ENCODE measurements at regions not wholly inside any gene's neighbourhood (a gene's known extent, or its start where the extent isn't known, plus 50 kb on each side); places are given as distances from the start of the nearest gene placed in this dataset.

GRCh38 chr5:113652161-113652560, 138.7 kb downstream of the YTHDC2 start:
- no peak overlapping the region for H3K27ac ChIP-seq
- TF ChIP-seq ZFX (IDR thresholded peaks at IDR 0.05; ENCODE audit: borderline replicate concordance) (no peak), CTCF (IDR thresholded peaks at IDR 0.05) (no peak)

GRCh38 chr5:113654828-113655227, 141.3 kb downstream of the YTHDC2 start:
- TF ChIP-seq ZFX (IDR thresholded peaks at IDR 0.05; ENCODE audit: borderline replicate concordance) (no peak), CTCF (IDR thresholded peaks at IDR 0.05) (no peak)
- no peak overlapping the region for H3K27ac ChIP-seq

GRCh38 chr5:113660206-113660605, 146.7 kb downstream of the YTHDC2 start:
- TF ChIP-seq ZFX (IDR thresholded peaks at IDR 0.05; ENCODE audit: borderline replicate concordance) = no peak
- TF ChIP-seq CTCF (IDR thresholded peaks at IDR 0.05) = no peak
- no peak overlapping the region for H3K27ac ChIP-seq

- no peak overlapping the region for H3K27ac ChIP-seq
- TF ChIP-seq CTCF (IDR thresholded peaks at IDR 0.05) = no peak
- no peak for TF ChIP-seq ZFX (IDR thresholded peaks at IDR 0.05; ENCODE audit: borderline replicate concordance)
Measured at GRCh38 chr5:113660706-113661250, 147.3 kb downstream of the YTHDC2 start.

- H3K27ac ChIP-seq = no peak overlapping the region
- no peak for TF ChIP-seq ZFX (IDR thresholded peaks at IDR 0.05; ENCODE audit: borderline replicate concordance)
- peak; percentile 74 for TF ChIP-seq CTCF (IDR thresholded peaks at IDR 0.05)
Measured at GRCh38 chr5:113663879-113664541, 150.5 kb downstream of the YTHDC2 start.

- H3K27ac ChIP-seq = no peak overlapping the region
- TF ChIP-seq CTCF (IDR thresholded peaks at IDR 0.05) (no peak), ZFX (IDR thresholded peaks at IDR 0.05; ENCODE audit: borderline replicate concordance) (no peak)
Measured at GRCh38 chr5:113673041-113673440, 159.5 kb downstream of the YTHDC2 start.

- TF ChIP-seq CTCF (IDR thresholded peaks at IDR 0.05) = no peak
- TF ChIP-seq ZFX (IDR thresholded peaks at IDR 0.05; ENCODE audit: borderline replicate concordance) = no peak
- no peak overlapping the region for H3K27ac ChIP-seq
Measured at GRCh38 chr5:113675166-113675565, 161.7 kb downstream of the YTHDC2 start.
